SK-N-SH (cell line): ENCODE measurements at regions not wholly inside any gene's neighbourhood (a gene's known extent, or its start where the extent isn't known, plus 50 kb on each side); places are given as distances from the start of the nearest gene placed in this dataset.

Source experiments
- CHD2 ChIP-seq: fragments of 150-350 bp; IDR thresholded peaks from 2 replicates; pipeline ENCODE4 v1.6.1; 2018; ENCODE audit warnings: low read length; ENCODE audit not compliant: partially characterized antibody
- CTCF ChIP-seq: fragments of 200-600 bp; sonication (generic); IDR thresholded peaks from 2 replicates; pipeline ENCODE4 v1.6.1; 2017; ENCODE audit warnings: antibody characterized with exemption, mild to moderate bottlenecking, moderate library complexity
- EP300 ChIP-seq, 2 experiments: IDR thresholded peaks; 2 replicates each; pipeline versions ENCODE4 v1.4.0 to v1.6.1; 2012; ENCODE audit warnings: borderline replicate concordance in 1 of 2, low read depth in 1 of 2, low read length in 1 of 2
- FOSL2 ChIP-seq: IDR thresholded peaks from 2 replicates; pipeline ENCODE4 v1.4.0; 2012; ENCODE audit warnings: low read depth, mild to moderate bottlenecking, moderate library complexity, borderline replicate concordance
- JUND ChIP-seq: IDR thresholded peaks from 2 replicates; pipeline ENCODE4 v1.4.0; 2012
- MXI1 ChIP-seq: IDR thresholded peaks from 2 replicates; pipeline ENCODE4 v1.6.1; 2012; ENCODE audit warnings: mild to moderate bottlenecking, low read depth, low read length, improper control_type of control experiment
- RAD21 ChIP-seq: IDR thresholded peaks from 2 replicates; pipeline ENCODE4 v1.6.1; 2012; ENCODE audit warnings: mild to moderate bottlenecking, low read length
- RFX5 ChIP-seq: IDR thresholded peaks from 2 replicates; pipeline ENCODE4 v1.6.1; 2012; ENCODE audit warnings: mild to moderate bottlenecking, improper control_type of control experiment, low read length
- SIN3A ChIP-seq: IDR thresholded peaks from 2 replicates; pipeline ENCODE4 v1.6.1; 2012; ENCODE audit warnings: low read depth, mild to moderate bottlenecking, low read length, moderate library complexity, borderline replicate concordance
- SMC3 ChIP-seq: IDR thresholded peaks from 2 replicates; pipeline ENCODE4 v1.6.1; 2012; ENCODE audit warnings: low read depth, low read length, improper control_type of control experiment
- TAF1 ChIP-seq: IDR thresholded peaks from 2 replicates; pipeline ENCODE4 v1.6.1; 2012; ENCODE audit warnings: low read depth, mild to moderate bottlenecking, low read length, moderate library complexity, borderline replicate concordance
- TF ChIP-seq, protein P1 (sequence below): IDR thresholded peaks from 2 replicates; pipeline ENCODE4; 2012
- TF ChIP-seq, protein P2 (sequence below): IDR thresholded peaks from 2 replicates; pipeline ENCODE4 v1.4.0; 2012; ENCODE audit warnings: low read depth, borderline replicate concordance

- TF ChIP-seq CTCF = no peak
- TF ChIP-seq RFX5 = no peak
- TF ChIP-seq SMC3 = no peak
- TF ChIP-seq, protein P1, sequence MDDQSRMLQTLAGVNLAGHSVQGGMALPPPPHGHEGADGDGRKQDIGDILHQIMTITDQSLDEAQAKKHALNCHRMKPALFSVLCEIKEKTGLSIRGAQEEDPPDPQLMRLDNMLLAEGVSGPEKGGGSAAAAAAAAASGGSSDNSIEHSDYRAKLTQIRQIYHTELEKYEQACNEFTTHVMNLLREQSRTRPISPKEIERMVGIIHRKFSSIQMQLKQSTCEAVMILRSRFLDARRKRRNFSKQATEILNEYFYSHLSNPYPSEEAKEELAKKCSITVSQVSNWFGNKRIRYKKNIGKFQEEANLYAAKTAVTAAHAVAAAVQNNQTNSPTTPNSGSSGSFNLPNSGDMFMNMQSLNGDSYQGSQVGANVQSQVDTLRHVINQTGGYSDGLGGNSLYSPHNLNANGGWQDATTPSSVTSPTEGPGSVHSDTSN = no peak
- no peak for TF ChIP-seq SIN3A
- TF ChIP-seq, protein P2, sequence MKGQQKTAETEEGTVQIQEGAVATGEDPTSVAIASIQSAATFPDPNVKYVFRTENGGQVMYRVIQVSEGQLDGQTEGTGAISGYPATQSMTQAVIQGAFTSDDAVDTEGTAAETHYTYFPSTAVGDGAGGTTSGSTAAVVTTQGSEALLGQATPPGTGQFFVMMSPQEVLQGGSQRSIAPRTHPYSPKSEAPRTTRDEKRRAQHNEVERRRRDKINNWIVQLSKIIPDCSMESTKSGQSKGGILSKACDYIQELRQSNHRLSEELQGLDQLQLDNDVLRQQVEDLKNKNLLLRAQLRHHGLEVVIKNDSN = no peak
- no peak for TF ChIP-seq TAF1
- no peak for TF ChIP-seq FOSL2
- no peak for TF ChIP-seq JUND
- TF ChIP-seq EP300 (IDR thresholded peaks at IDR 0.05; ENCODE audit: borderline replicate concordance in 1 of 2, low read depth in 1 of 2, low read length in 1 of 2) = no peak
- no peak for TF ChIP-seq MXI1
- TF ChIP-seq CHD2 = no peak
- TF ChIP-seq RAD21 = no peak
Measured at GRCh38 chr15:97045666-97046421, 715.3 kb downstream of the NR2F2 start.
